ENCODE measurements at regions not wholly inside any gene's neighbourhood (a gene's known extent, or its start where the extent isn't known, plus 50 kb on each side); places are given as distances from the start of the nearest gene placed in this dataset.

- DNase-seq (ENCODE audit: low read depth) = no peak
These were observed 890.8 kb downstream of the TRIML1 start for GRCh38 chr4:189029976-189030504.

- no peak for DNase-seq (ENCODE audit: low read depth)
These were observed 893.5 kb downstream of the TRIML1 start for GRCh38 chr4:189032606-189033338.

GRCh38 chr4:189033801-189034347 is 894.6 kb downstream of the TRIML1 start:
- DNase-seq (ENCODE audit: low read depth) = no peak

GRCh38 chr4:189035091-189035490 is 895.9 kb downstream of the TRIML1 start:
- DNase-seq (ENCODE audit: low read depth) = no peak

GRCh38 chr4:189035654-189036053 is 896.4 kb downstream of the TRIML1 start:
- DNase-seq (ENCODE audit: low read depth) = no peak

GRCh38 chr4:189036906-189037305 is 897.7 kb downstream of the TRIML1 start:
- DNase-seq (ENCODE audit: low read depth) = no peak

GRCh38 chr4:189046642-189047041 is 894.0 kb upstream of the FRG1 start:
- no peak for DNase-seq (ENCODE audit: low read depth)

- no peak for DNase-seq (ENCODE audit: low read depth)
These were observed 892.6 kb upstream of the FRG1 start for GRCh38 chr4:189048119-189048518.

- DNase-seq (ENCODE audit: low read depth) = no peak
These were observed 891.0 kb upstream of the FRG1 start for GRCh38 chr4:189049682-189050081.

- DNase-seq (ENCODE audit: low read depth) = no peak
These were observed 890.0 kb upstream of the FRG1 start for GRCh38 chr4:189050643-189051042.

- no peak for DNase-seq (ENCODE audit: low read depth)
These were observed 887.1 kb upstream of the FRG1 start for GRCh38 chr4:189053621-189054020.

- DNase-seq (ENCODE audit: low read depth) = no peak
These were observed 880.6 kb upstream of the FRG1 start for GRCh38 chr4:189060104-189060503.

GRCh38 chr4:189062047-189062820 is 878.4 kb upstream of the FRG1 start:
- no peak for DNase-seq (ENCODE audit: low read depth)

GRCh38 chr4:189069772-189070171 is 870.9 kb upstream of the FRG1 start:
- DNase-seq (ENCODE audit: low read depth) = no peak

GRCh38 chr4:189071241-189071640 is 869.4 kb upstream of the FRG1 start:
- DNase-seq (ENCODE audit: low read depth) = no peak

GRCh38 chr4:189073739-189074138 is 866.9 kb upstream of the FRG1 start:
- no peak for DNase-seq (ENCODE audit: low read depth)

GRCh38 chr4:189081826-189082225 is 858.8 kb upstream of the FRG1 start:
- no peak for DNase-seq (ENCODE audit: low read depth)

- DNase-seq (ENCODE audit: low read depth) = no peak
These were observed 856.9 kb upstream of the FRG1 start for GRCh38 chr4:189083769-189084168.

GRCh38 chr4:189084671-189085070 is 856.0 kb upstream of the FRG1 start:
- DNase-seq (ENCODE audit: low read depth) = no peak

GRCh38 chr4:189087971-189088370 is 852.7 kb upstream of the FRG1 start:
- no peak for DNase-seq (ENCODE audit: low read depth)

- no peak for DNase-seq (ENCODE audit: low read depth)
These were observed 851.9 kb upstream of the FRG1 start for GRCh38 chr4:189088780-189089179.

- DNase-seq (ENCODE audit: low read depth) = no peak
These were observed 850.4 kb upstream of the FRG1 start for GRCh38 chr4:189090174-189090814.

- no peak for DNase-seq (ENCODE audit: low read depth)
These were observed 848.1 kb upstream of the FRG1 start for GRCh38 chr4:189092581-189092980.
